ENCODE measurements at regions not wholly inside any gene's neighbourhood (a gene's known extent, or its start where the extent isn't known, plus 50 kb on each side); places are given as distances from the start of the nearest gene placed in this dataset.
"Not testable (repeated sequence)": the region's sequence is repeated elsewhere in the genome, so short reads cannot be mapped to it uniquely, and the experiment has no call there.

- TF ChIP-seq SP1 (IDR thresholded peaks at IDR 0.05) (no peak), FOXM1 (IDR thresholded peaks at IDR 0.05; ENCODE audit: borderline replicate concordance) (no peak), NFRKB (IDR thresholded peaks at IDR 0.05) (no peak), TARDBP (IDR thresholded peaks at IDR 0.05) (no peak), ARNT (IDR thresholded peaks at IDR 0.05) (no peak), L3MBTL2 (conservative IDR thresholded peaks at IDR 0.05) (no peak), LEF1 (IDR thresholded peaks at IDR 0.05; ENCODE audit: borderline replicate concordance) (no peak), FOXA1 (IDR thresholded peaks at IDR 0.05) (no peak), BHLHE40 (IDR thresholded peaks at IDR 0.05; ENCODE audit: borderline replicate concordance) (no peak), CTBP1 (IDR thresholded peaks at IDR 0.05; ENCODE audit: borderline replicate concordance) (no peak), ZNF384 (IDR thresholded peaks at IDR 0.05) (no peak)
- no peak for DNase-seq (ENCODE audit: extremely low spot score)
- CTCF ChIA-PET: no interaction called here
- POLR2A ChIA-PET: no interaction called here
Observed at GRCh38 chr6:15885624-15886023, 222.8 kb upstream of the DTNBP1 start.

GRCh38 chr6:15883593-15883992 lies 220.8 kb upstream of the DTNBP1 start:
- CTCF ChIA-PET; POLR2A ChIA-PET; DNase-seq (ENCODE audit: extremely low spot score): not testable (repeated sequence)

- POLR2A ChIA-PET: no interaction called here
- no peak for TF ChIP-seq PKNOX1 (IDR thresholded peaks at IDR 0.05)
- TF ChIP-seq SP1 (IDR thresholded peaks at IDR 0.05): no peak
- no peak for TF ChIP-seq BHLHE40 (IDR thresholded peaks at IDR 0.05; ENCODE audit: borderline replicate concordance)
- TF ChIP-seq FOXM1 (IDR thresholded peaks at IDR 0.05; ENCODE audit: borderline replicate concordance): no peak
- no peak for TF ChIP-seq HDGF (IDR thresholded peaks at IDR 0.05; ENCODE audit: borderline replicate concordance)
- TF ChIP-seq ELF4 (IDR thresholded peaks at IDR 0.05): no peak
- no peak for TF ChIP-seq LEF1 (IDR thresholded peaks at IDR 0.05; ENCODE audit: borderline replicate concordance)
- CTCF ChIA-PET: no interaction called here
- DNase-seq (ENCODE audit: extremely low spot score): no peak
Observed at GRCh38 chr6:15882915-15883314, 220.1 kb upstream of the DTNBP1 start.

GRCh38 chr6:15882345-15882744 lies 219.5 kb upstream of the DTNBP1 start:
- TF ChIP-seq FOXM1 (IDR thresholded peaks at IDR 0.05; ENCODE audit: borderline replicate concordance) (no peak), ARNT (IDR thresholded peaks at IDR 0.05) (no peak), L3MBTL2 (conservative IDR thresholded peaks at IDR 0.05) (no peak), FOXA1 (IDR thresholded peaks at IDR 0.05) (no peak), ZNF384 (IDR thresholded peaks at IDR 0.05) (no peak), NFRKB (IDR thresholded peaks at IDR 0.05) (no peak), ELF4 (IDR thresholded peaks at IDR 0.05) (no peak), CTBP1 (IDR thresholded peaks at IDR 0.05; ENCODE audit: borderline replicate concordance) (no peak)
- DNase-seq (ENCODE audit: extremely low spot score): no peak
- CTCF ChIA-PET: no interaction called here
- POLR2A ChIA-PET: no interaction called here

GRCh38 chr6:15881150-15881549 lies 218.3 kb upstream of the DTNBP1 start:
- CTCF ChIA-PET: no interaction called here

GRCh38 chr6:15880262-15880973 lies 217.6 kb upstream of the DTNBP1 start:
- CTCF ChIA-PET: no interaction called here
- no peak for TF ChIP-seq HDGF (IDR thresholded peaks at IDR 0.05; ENCODE audit: borderline replicate concordance)
- TF ChIP-seq ZNF384 (IDR thresholded peaks at IDR 0.05): no peak
- TF ChIP-seq CTBP1 (IDR thresholded peaks at IDR 0.05; ENCODE audit: borderline replicate concordance): no peak
- TF ChIP-seq L3MBTL2 (conservative IDR thresholded peaks at IDR 0.05): no peak
- no peak for TF ChIP-seq ELF4 (IDR thresholded peaks at IDR 0.05)
- no peak for TF ChIP-seq BHLHE40 (IDR thresholded peaks at IDR 0.05; ENCODE audit: borderline replicate concordance)
- no peak for TF ChIP-seq FOXK2 (IDR thresholded peaks at IDR 0.05)
- no peak for TF ChIP-seq NFRKB (IDR thresholded peaks at IDR 0.05)
- TF ChIP-seq TARDBP (IDR thresholded peaks at IDR 0.05): no peak
- no peak for TF ChIP-seq PKNOX1 (IDR thresholded peaks at IDR 0.05)
- no peak for TF ChIP-seq ARNT (IDR thresholded peaks at IDR 0.05)
- TF ChIP-seq FOXM1 (IDR thresholded peaks at IDR 0.05; ENCODE audit: borderline replicate concordance): no peak
- TF ChIP-seq SP1 (IDR thresholded peaks at IDR 0.05): no peak
- no peak for TF ChIP-seq SUZ12 (IDR thresholded peaks at IDR 0.05)
- TF ChIP-seq LEF1 (IDR thresholded peaks at IDR 0.05; ENCODE audit: borderline replicate concordance): no peak
- no peak for TF ChIP-seq FOXA1 (IDR thresholded peaks at IDR 0.05)
- POLR2A ChIA-PET: no interaction called here
- no peak for DNase-seq (ENCODE audit: extremely low spot score)

More at GRCh38 chr6:15881150-15881549, 218.3 kb upstream of the DTNBP1 start:
- POLR2A ChIA-PET: no interaction called here
- no peak for DNase-seq (ENCODE audit: extremely low spot score)
- TF ChIP-seq FOXM1 (IDR thresholded peaks at IDR 0.05; ENCODE audit: borderline replicate concordance) (no peak), ZNF384 (IDR thresholded peaks at IDR 0.05) (no peak), PKNOX1 (IDR thresholded peaks at IDR 0.05) (no peak), SP1 (IDR thresholded peaks at IDR 0.05) (no peak), TARDBP (IDR thresholded peaks at IDR 0.05) (no peak), L3MBTL2 (conservative IDR thresholded peaks at IDR 0.05) (no peak), FOXK2 (IDR thresholded peaks at IDR 0.05) (no peak), BHLHE40 (IDR thresholded peaks at IDR 0.05; ENCODE audit: borderline replicate concordance) (no peak), HDGF (IDR thresholded peaks at IDR 0.05; ENCODE audit: borderline replicate concordance) (no peak), FOXA1 (IDR thresholded peaks at IDR 0.05) (no peak), NFRKB (IDR thresholded peaks at IDR 0.05) (no peak), ARNT (IDR thresholded peaks at IDR 0.05) (no peak), LEF1 (IDR thresholded peaks at IDR 0.05; ENCODE audit: borderline replicate concordance) (no peak)

Data from HEK293T (cell line).